Activated naive CD4-positive, alpha-beta T cell treated with anti-CD3 and anti-CD28 coated beads for 36 hours (primary cell): ENCODE measurements at regions not wholly inside any gene's neighbourhood (a gene's known extent, or its start where the extent isn't known, plus 50 kb on each side); places are given as distances from the start of the nearest gene placed in this dataset.
"Not testable (repeated sequence)": the region's sequence is repeated elsewhere in the genome, so short reads cannot be mapped to it uniquely, and the experiment has no call there.

ENCODE experiments used
- CTCF ChIA-PET: fragments of 350-600 bp; sonication (Branson Sonifier 250); formaldehyde crosslinking; loops from one replicate; lab custom pipeline; 2021; ENCODE audit warnings: antibody characterized with exemption; lab: Charles Lee
- DNase-seq: peaks from one replicate; pipeline ENCODE4 v3.0.0-alpha.2; 2020
- H3K27ac Mint-ChIP-seq: one replicate; pipeline ENCODE4 v1.8.0; 2021; ENCODE audit warnings: mild to moderate bottlenecking, mixed read lengths
- H3K27me3 Mint-ChIP-seq: one replicate; pipeline ENCODE4 v1.8.0; 2021; ENCODE audit warnings: low read depth, mixed read lengths
- H3K36me3 Mint-ChIP-seq: one replicate; pipeline ENCODE4 v1.8.0; 2021; ENCODE audit warnings: low read depth, mixed read lengths
- H3K4me1 Mint-ChIP-seq: one replicate; pipeline ENCODE4 v1.8.0; 2021; ENCODE audit warnings: low read depth, mixed read lengths
- H3K4me3 Mint-ChIP-seq: one replicate; pipeline ENCODE4 v1.8.0; 2021; ENCODE audit warnings: mild to moderate bottlenecking, moderate library complexity, mixed read lengths
- H3K9me3 Mint-ChIP-seq: one replicate; pipeline ENCODE4 v1.8.0; 2021; ENCODE audit warnings: mixed read lengths
- intact Hi-C: fragments of 100-400 bp; cut with micrococcal nuclease; formaldehyde crosslinking; loops from one replicate; pipeline ENCODE4 v1.15.1; 2023

GRCh38 chr12:58668871-58669270 lies 251.4 kb downstream of the LRIG3 start:
- Mint-ChIP-seq H3K36me3 (no peaks in the 10 kb centered on the region), H3K27me3 (no peaks in the 10 kb centered on the region), H3K4me1 (no peaks in the 10 kb centered on the region), H3K27ac (no peak overlapping the region), H3K9me3 (peaks cover 2% of the 10 kb centered on the region), H3K4me3 (no peak overlapping the region)
- intact Hi-C loops: no loop called here
- CTCF ChIA-PET: no interaction called here
- DNase-seq: no peak

GRCh38 chr12:58670623-58671022 lies 249.7 kb downstream of the LRIG3 start:
- CTCF ChIA-PET: no interaction called here
- intact Hi-C loops: no loop called here
- H3K4me3 Mint-ChIP-seq: no peak overlapping the region
- no peak for DNase-seq
- H3K4me1 Mint-ChIP-seq: no peaks in the 10 kb centered on the region
- H3K27ac Mint-ChIP-seq: no peak overlapping the region
- no peaks in the 10 kb centered on the region for H3K27me3 Mint-ChIP-seq
- H3K36me3 Mint-ChIP-seq: no peaks in the 10 kb centered on the region
- H3K9me3 Mint-ChIP-seq: peaks cover 2% of the 10 kb centered on the region

- CTCF ChIA-PET: no interaction called here
- intact Hi-C loops: no loop called here
- no peaks in the 10 kb centered on the region for H3K36me3 Mint-ChIP-seq
- peaks cover 2% of the 10 kb centered on the region for H3K9me3 Mint-ChIP-seq
- no peaks in the 10 kb centered on the region for H3K27me3 Mint-ChIP-seq
- no peak overlapping the region for H3K4me3 Mint-ChIP-seq
- H3K27ac Mint-ChIP-seq: no peak overlapping the region
- DNase-seq: no peak
- H3K4me1 Mint-ChIP-seq: no peaks in the 10 kb centered on the region
Measured at GRCh38 chr12:58671196-58671595, 249.1 kb downstream of the LRIG3 start.

GRCh38 chr12:58673021-58673420 lies 247.3 kb downstream of the LRIG3 start:
- H3K27me3 Mint-ChIP-seq: no peaks in the 10 kb centered on the region
- CTCF ChIA-PET: no interaction called here

GRCh38 chr12:58677833-58678232 lies 242.5 kb downstream of the LRIG3 start:
- DNase-seq, H3K27ac Mint-ChIP-seq, CTCF ChIA-PET, H3K4me3 Mint-ChIP-seq, H3K27me3 Mint-ChIP-seq, H3K4me1 Mint-ChIP-seq, intact Hi-C loops, H3K36me3 Mint-ChIP-seq: not testable (repeated sequence)
- H3K9me3 Mint-ChIP-seq: peaks cover 16% of the 10 kb centered on the region

More at GRCh38 chr12:58673021-58673420, 247.3 kb downstream of the LRIG3 start:
- Mint-ChIP-seq H3K9me3 (peaks cover 4% of the 10 kb centered on the region), H3K27ac (no peak overlapping the region), H3K4me1 (no peaks in the 10 kb centered on the region), H3K36me3 (no peaks in the 10 kb centered on the region), H3K4me3 (no peak overlapping the region)
- DNase-seq: no peak
- intact Hi-C loops: no loop called here

- Mint-ChIP-seq H3K4me3 (no peak overlapping the region), H3K27ac (no peak overlapping the region), H3K4me1 (no peaks in the 10 kb centered on the region), H3K27me3 (no peaks in the 10 kb centered on the region), H3K9me3 (peaks cover 16% of the 10 kb centered on the region), H3K36me3 (no peaks in the 10 kb centered on the region)
- DNase-seq: no peak
- CTCF ChIA-PET: no interaction called here
- intact Hi-C loops: no loop called here
Measured at GRCh38 chr12:58678753-58679152, 241.6 kb downstream of the LRIG3 start.

GRCh38 chr12:58681730-58682129 lies 238.6 kb downstream of the LRIG3 start:
- intact Hi-C loops: no loop called here
- Mint-ChIP-seq H3K36me3 (no peaks in the 10 kb centered on the region), H3K4me3 (no peak overlapping the region), H3K27ac (no peak overlapping the region), H3K27me3 (no peaks in the 10 kb centered on the region), H3K9me3 (peaks cover 15% of the 10 kb centered on the region), H3K4me1 (no peaks in the 10 kb centered on the region)
- DNase-seq: no peak
- CTCF ChIA-PET: interaction anchor here (0.5 kb wide), 1 partner anchor 492 kb away, joined by 4 read pairs; no protein-coding TSS in a partner anchor

GRCh38 chr12:58695263-58695662 lies 225.0 kb downstream of the LRIG3 start:
- CTCF ChIA-PET: no interaction called here
- no peak overlapping the region for H3K4me3 Mint-ChIP-seq
- intact Hi-C loops: no loop called here

GRCh38 chr12:58701536-58701935 lies 218.8 kb downstream of the LRIG3 start:
- intact Hi-C loops: no loop called here
- peaks cover 15% of the 10 kb centered on the region for H3K9me3 Mint-ChIP-seq
- no peak overlapping the region for H3K27ac Mint-ChIP-seq
- CTCF ChIA-PET: no interaction called here
- H3K4me1 Mint-ChIP-seq: no peaks in the 10 kb centered on the region
- no peak for DNase-seq
- no peaks in the 10 kb centered on the region for H3K27me3 Mint-ChIP-seq
- no peaks in the 10 kb centered on the region for H3K36me3 Mint-ChIP-seq
- no peak overlapping the region for H3K4me3 Mint-ChIP-seq

More at GRCh38 chr12:58695263-58695662, 225.0 kb downstream of the LRIG3 start:
- H3K27me3 Mint-ChIP-seq: no peaks in the 10 kb centered on the region
- H3K36me3 Mint-ChIP-seq: no peaks in the 10 kb centered on the region
- H3K27ac Mint-ChIP-seq: no peak overlapping the region
- peaks cover 13% of the 10 kb centered on the region for H3K9me3 Mint-ChIP-seq
- no peaks in the 10 kb centered on the region for H3K4me1 Mint-ChIP-seq
- no peak for DNase-seq

- no peaks in the 10 kb centered on the region for H3K36me3 Mint-ChIP-seq
- H3K4me1 Mint-ChIP-seq: no peaks in the 10 kb centered on the region
- peaks cover 19% of the 10 kb centered on the region for H3K9me3 Mint-ChIP-seq
- CTCF ChIA-PET: no interaction called here
- no peaks in the 10 kb centered on the region for H3K27me3 Mint-ChIP-seq
- DNase-seq: no peak
- no peak overlapping the region for H3K27ac Mint-ChIP-seq
- intact Hi-C loops: no loop called here
- no peak overlapping the region for H3K4me3 Mint-ChIP-seq
Measured at GRCh38 chr12:58703866-58704265, 216.4 kb downstream of the LRIG3 start.

GRCh38 chr12:58704770-58705169 lies 215.5 kb downstream of the LRIG3 start:
- H3K9me3 Mint-ChIP-seq: peaks cover 19% of the 10 kb centered on the region
- DNase-seq, H3K27me3 Mint-ChIP-seq, H3K4me3 Mint-ChIP-seq, H3K36me3 Mint-ChIP-seq, intact Hi-C loops, H3K27ac Mint-ChIP-seq, CTCF ChIA-PET, H3K4me1 Mint-ChIP-seq: not testable (repeated sequence)

GRCh38 chr12:58710901-58711300 lies 209.4 kb downstream of the LRIG3 start:
- Mint-ChIP-seq H3K4me1 (no peaks in the 10 kb centered on the region), H3K27me3 (no peaks in the 10 kb centered on the region), H3K36me3 (no peaks in the 10 kb centered on the region), H3K9me3 (peaks cover 8% of the 10 kb centered on the region), H3K4me3 (no peak overlapping the region), H3K27ac (no peak overlapping the region)
- intact Hi-C loops: no loop called here
- CTCF ChIA-PET: no interaction called here
- no peak for DNase-seq

- Mint-ChIP-seq H3K9me3 (peaks cover 7% of the 10 kb centered on the region), H3K4me1 (no peaks in the 10 kb centered on the region), H3K27ac (no peak overlapping the region), H3K36me3 (no peaks in the 10 kb centered on the region), H3K4me3 (no peak overlapping the region), H3K27me3 (no peaks in the 10 kb centered on the region)
- CTCF ChIA-PET: no interaction called here
- intact Hi-C loops: no loop called here
- DNase-seq: no peak
Measured at GRCh38 chr12:58711974-58712373, 208.3 kb downstream of the LRIG3 start.

GRCh38 chr12:58712976-58713375 lies 207.3 kb downstream of the LRIG3 start:
- no peaks in the 10 kb centered on the region for H3K27me3 Mint-ChIP-seq
- peaks cover under 1% of the 10 kb centered on the region for H3K9me3 Mint-ChIP-seq
- DNase-seq: no peak
- intact Hi-C loops: no loop called here
- no peak overlapping the region for H3K27ac Mint-ChIP-seq
- CTCF ChIA-PET: no interaction called here
- H3K4me3 Mint-ChIP-seq: no peak overlapping the region
- no peaks in the 10 kb centered on the region for H3K4me1 Mint-ChIP-seq
- no peaks in the 10 kb centered on the region for H3K36me3 Mint-ChIP-seq
